MM.1S (cell line): ENCODE measurements at regions not wholly inside any gene's neighbourhood (a gene's known extent, or its start where the extent isn't known, plus 50 kb on each side); places are given as distances from the start of the nearest gene placed in this dataset.

ENCODE experiments used
- DNase-seq: peaks from one replicate; pipeline ENCODE4 v3.0.0-alpha.2; 2015
- H2AFZ ChIP-seq: fragments of 300-600 bp; sonication (generic); 2 replicates; pipeline ENCODE4 v1.6.0; 2016; ENCODE audit warnings: antibody characterized with exemption, low read length
- H3F3A ChIP-seq: fragments of 300-600 bp; sonication (generic); 2 replicates; pipeline ENCODE4 v1.6.1; 2016; ENCODE audit warnings: mild to moderate bottlenecking, antibody characterized with exemption, low read length, moderate library complexity, mixed read lengths; ENCODE audit not compliant: insufficient read depth
- H3K27ac ChIP-seq: fragments of 300-600 bp; sonication (generic); 2 replicates; pipeline ENCODE4 v1.5.1; 2016; ENCODE audit warnings: mild to moderate bottlenecking, low read length
- H3K27me3 ChIP-seq: fragments of 300-600 bp; sonication (generic); replicated peaks from 2 replicates; pipeline ENCODE4 v1.6.0; 2016; ENCODE audit warnings: low read length; ENCODE audit not compliant: insufficient read depth
- H3K36me3 ChIP-seq: fragments of 300-600 bp; sonication (generic); replicated peaks from 2 replicates; pipeline ENCODE4 v1.6.1; 2016; ENCODE audit warnings: mild to moderate bottlenecking, low read length, mixed read lengths; ENCODE audit not compliant: insufficient read depth
- H3K4me1 ChIP-seq: fragments of 300-600 bp; sonication (generic); 2 replicates; pipeline ENCODE4 v1.6.1; 2016; ENCODE audit warnings: low read length, mixed read lengths
- H3K4me2 ChIP-seq: fragments of 300-600 bp; sonication (generic); 2 replicates; pipeline ENCODE4 v1.6.0; 2016; ENCODE audit warnings: low read depth, low read length
- H3K4me3 ChIP-seq: fragments of 300-600 bp; sonication (generic); 2 replicates; pipeline ENCODE4 v1.5.1; 2016; ENCODE audit warnings: low read length, mixed read lengths
- H3K79me2 ChIP-seq: fragments of 300-600 bp; sonication (generic); 2 replicates; pipeline ENCODE4 v1.6.1; 2016; ENCODE audit warnings: mixed run types, low read length, mixed read lengths
- H3K9ac ChIP-seq: fragments of 300-600 bp; sonication (generic); 2 replicates; pipeline ENCODE4 v1.6.1; 2016; ENCODE audit warnings: low read length, mixed read lengths
- H3K9me2 ChIP-seq: fragments of 300-600 bp; sonication (generic); replicated peaks from 2 replicates; pipeline ENCODE4 v1.6.1; 2016; ENCODE audit warnings: mild to moderate bottlenecking, low read length, mixed read lengths; ENCODE audit not compliant: insufficient read depth
- H3K9me3 ChIP-seq: fragments of 300-600 bp; sonication (generic); replicated peaks from 2 replicates; pipeline ENCODE4 v1.6.1; 2016; ENCODE audit warnings: mild to moderate bottlenecking, low read length, mixed read lengths; ENCODE audit not compliant: insufficient read depth
- H4K20me1 ChIP-seq: fragments of 300-600 bp; sonication (generic); 2 replicates; pipeline ENCODE4 v1.6.1; 2016; ENCODE audit warnings: mild to moderate bottlenecking, low read length, moderate library complexity, mixed read lengths; ENCODE audit not compliant: insufficient read depth
- EZH2 ChIP-seq: fragments of 300-600 bp; sonication (generic); optimal IDR thresholded peaks from 2 replicates; pipeline ENCODE3; 2017; ENCODE audit warnings: low read depth, mild to moderate bottlenecking, antibody characterized with exemption, low read length, mixed read lengths
- EZH2phosphoT487 ChIP-seq: fragments of 300-600 bp; sonication (generic); IDR thresholded peaks from 2 replicates; pipeline ENCODE4 v1.6.1; 2018; ENCODE audit warnings: antibody characterized with exemption, low read length
- TF ChIP-seq, protein P1 (sequence below): fragments of 300-600 bp; sonication (generic); IDR thresholded peaks from 2 replicates; pipeline ENCODE4 v1.5.1; 2016; ENCODE audit warnings: antibody characterized with exemption, low read length, mixed read lengths

- Histone ChIP-seq H3K4me2 (peak overlapping the region; percentile 18; the same call in 1 of the 2 replicates), H3K27ac (peak overlapping the region; percentile 56; the same call in 1 of the 2 replicates)
Measured at GRCh38 chr14:29078810-29079522, 312.4 kb downstream of the FOXG1 start.

GRCh38 chr14:29085546-29085945 lies 319.0 kb downstream of the FOXG1 start:
- Histone ChIP-seq H3K4me1 (no peaks in the 10 kb centered on the region), H2AFZ (no peak overlapping the region), H3K4me2 (no peak overlapping the region), H3K9ac (no peak overlapping the region), H4K20me1 (no peaks in the 10 kb centered on the region), H3F3A (no peaks in the 10 kb centered on the region), H3K9me2 (no peaks in the 10 kb centered on the region), H3K36me3 (no peaks in the 10 kb centered on the region), H3K27ac (no peak overlapping the region), H3K27me3 (no peaks in the 10 kb centered on the region), H3K9me3 (no peaks in the 10 kb centered on the region), H3K79me2 (no peaks in the 10 kb centered on the region), H3K4me3 (no peak overlapping the region)
- TF ChIP-seq EZH2phosphoT487 (no peak), EZH2 (no peak)
- TF ChIP-seq, protein P1, sequence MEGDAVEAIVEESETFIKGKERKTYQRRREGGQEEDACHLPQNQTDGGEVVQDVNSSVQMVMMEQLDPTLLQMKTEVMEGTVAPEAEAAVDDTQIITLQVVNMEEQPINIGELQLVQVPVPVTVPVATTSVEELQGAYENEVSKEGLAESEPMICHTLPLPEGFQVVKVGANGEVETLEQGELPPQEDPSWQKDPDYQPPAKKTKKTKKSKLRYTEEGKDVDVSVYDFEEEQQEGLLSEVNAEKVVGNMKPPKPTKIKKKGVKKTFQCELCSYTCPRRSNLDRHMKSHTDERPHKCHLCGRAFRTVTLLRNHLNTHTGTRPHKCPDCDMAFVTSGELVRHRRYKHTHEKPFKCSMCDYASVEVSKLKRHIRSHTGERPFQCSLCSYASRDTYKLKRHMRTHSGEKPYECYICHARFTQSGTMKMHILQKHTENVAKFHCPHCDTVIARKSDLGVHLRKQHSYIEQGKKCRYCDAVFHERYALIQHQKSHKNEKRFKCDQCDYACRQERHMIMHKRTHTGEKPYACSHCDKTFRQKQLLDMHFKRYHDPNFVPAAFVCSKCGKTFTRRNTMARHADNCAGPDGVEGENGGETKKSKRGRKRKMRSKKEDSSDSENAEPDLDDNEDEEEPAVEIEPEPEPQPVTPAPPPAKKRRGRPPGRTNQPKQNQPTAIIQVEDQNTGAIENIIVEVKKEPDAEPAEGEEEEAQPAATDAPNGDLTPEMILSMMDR, result no peak
- no peak for DNase-seq

More at GRCh38 chr14:29078810-29079522, 312.4 kb downstream of the FOXG1 start:
- Histone ChIP-seq H3F3A (no peaks in the 10 kb centered on the region), H3K9ac (no peak overlapping the region), H3K9me3 (no peaks in the 10 kb centered on the region), H3K36me3 (no peaks in the 10 kb centered on the region), H2AFZ (no peak overlapping the region), H3K79me2 (no peaks in the 10 kb centered on the region), H4K20me1 (no peaks in the 10 kb centered on the region), H3K4me3 (no peak overlapping the region), H3K9me2 (no peaks in the 10 kb centered on the region), H3K4me1 (peaks cover 12% of the 10 kb centered on the region), H3K27me3 (no peaks in the 10 kb centered on the region)
- no peak for TF ChIP-seq EZH2phosphoT487
- TF ChIP-seq, protein P1, result no peak
- no peak for TF ChIP-seq EZH2
- DNase-seq, result peak; percentile 66

- no peak for TF ChIP-seq EZH2phosphoT487
- TF ChIP-seq, protein P1, result no peak
- no peak for TF ChIP-seq EZH2
- no peak overlapping the region for H3K4me3 ChIP-seq
- H3K9me3 ChIP-seq, result no peaks in the 10 kb centered on the region
- no peak overlapping the region for H3K27ac ChIP-seq
- H3K27me3 ChIP-seq, result no peaks in the 10 kb centered on the region
- H3F3A ChIP-seq, result no peaks in the 10 kb centered on the region
- no peaks in the 10 kb centered on the region for H3K36me3 ChIP-seq
- no peaks in the 10 kb centered on the region for H4K20me1 ChIP-seq
- no peaks in the 10 kb centered on the region for H3K9me2 ChIP-seq
- no peaks in the 10 kb centered on the region for H3K4me1 ChIP-seq
- no peak overlapping the region for H2AFZ ChIP-seq
- DNase-seq, result no peak
- H3K79me2 ChIP-seq, result no peaks in the 10 kb centered on the region
- no peak overlapping the region for H3K4me2 ChIP-seq
- no peak overlapping the region for H3K9ac ChIP-seq
Measured at GRCh38 chr14:29089849-29090248, 323.3 kb downstream of the FOXG1 start.
